NCI-H2227 treated with DMSO at 0.1 percent for 48 hours (cell line): ENCODE measurements at regions not wholly inside any gene's neighbourhood (a gene's known extent, or its start where the extent isn't known, plus 50 kb on each side); places are given as distances from the start of the nearest gene placed in this dataset.

Experiments
- DNase-seq: peaks from one replicate; lab custom pipeline; 2025; lab: John Stamatoyannopoulos, UW

DNA sequence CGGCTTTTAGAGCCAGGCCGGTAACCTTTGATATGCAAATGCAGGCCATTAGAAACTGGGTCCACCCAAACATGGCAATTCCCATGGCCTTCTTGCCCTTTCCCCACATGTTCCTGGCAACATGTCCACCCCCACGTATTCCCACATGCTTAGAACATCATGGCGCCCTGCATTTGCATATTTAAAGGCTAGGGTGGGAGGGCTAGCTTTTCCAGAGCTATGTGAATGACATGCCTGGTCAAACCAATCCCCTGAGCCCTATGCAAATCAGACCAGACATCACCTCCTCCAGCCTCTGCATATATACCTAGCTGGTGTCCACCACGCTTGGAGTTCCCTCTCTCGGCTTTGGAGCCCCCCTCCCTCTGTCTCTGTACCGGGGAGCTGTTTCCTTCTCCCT is 481.9 kb downstream of the CDH2 start:
- no peak for DNase-seq

DNA sequence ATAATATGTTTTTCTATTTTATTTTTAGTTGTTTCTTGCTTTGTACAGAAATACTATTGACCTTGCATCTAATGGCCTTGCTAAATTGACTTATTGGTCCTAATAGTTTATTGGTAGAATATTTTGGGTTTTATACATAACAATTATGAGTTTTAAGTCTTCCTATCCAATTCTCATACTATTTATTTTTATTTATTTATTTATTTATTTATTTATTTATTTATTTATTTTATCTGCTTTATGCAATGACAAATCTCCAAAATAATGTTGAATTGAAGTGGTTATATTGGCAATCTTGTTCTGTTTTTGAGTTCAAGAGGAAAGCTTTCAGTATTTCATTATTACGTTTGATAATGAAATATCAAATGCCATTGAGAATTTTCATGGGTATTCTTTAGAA is 488.3 kb downstream of the CDH2 start:
- DNase-seq = no peak

DNA sequence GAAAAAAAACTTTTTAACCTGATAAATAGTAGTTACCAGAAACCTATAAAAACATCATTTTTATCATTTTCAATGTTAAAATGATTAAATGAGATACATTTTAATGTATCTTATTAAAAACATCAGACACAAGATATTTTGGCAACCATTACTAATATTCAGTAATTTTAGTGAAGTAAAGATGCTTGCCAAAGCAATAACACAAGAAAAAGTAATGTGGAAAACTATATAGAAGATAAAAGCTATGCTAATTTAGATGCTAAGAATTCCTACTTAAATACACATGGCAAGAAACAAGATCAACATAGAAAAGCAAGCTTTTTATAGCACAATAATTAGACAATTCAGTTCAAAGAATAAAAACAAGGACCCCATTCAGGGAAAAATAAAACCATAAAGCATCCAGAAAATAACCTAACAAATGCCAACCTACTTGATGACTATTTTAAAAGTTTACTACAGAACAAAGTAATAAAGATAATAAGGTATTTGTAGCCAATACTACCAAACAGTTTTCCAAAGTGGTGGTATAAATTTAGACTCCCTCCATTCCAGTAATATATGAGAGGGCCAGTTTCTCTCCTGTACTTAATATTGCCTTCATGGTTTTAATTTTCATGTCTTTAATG is 489.5 kb downstream of the CDH2 start:
- DNase-seq = no peak

DNA sequence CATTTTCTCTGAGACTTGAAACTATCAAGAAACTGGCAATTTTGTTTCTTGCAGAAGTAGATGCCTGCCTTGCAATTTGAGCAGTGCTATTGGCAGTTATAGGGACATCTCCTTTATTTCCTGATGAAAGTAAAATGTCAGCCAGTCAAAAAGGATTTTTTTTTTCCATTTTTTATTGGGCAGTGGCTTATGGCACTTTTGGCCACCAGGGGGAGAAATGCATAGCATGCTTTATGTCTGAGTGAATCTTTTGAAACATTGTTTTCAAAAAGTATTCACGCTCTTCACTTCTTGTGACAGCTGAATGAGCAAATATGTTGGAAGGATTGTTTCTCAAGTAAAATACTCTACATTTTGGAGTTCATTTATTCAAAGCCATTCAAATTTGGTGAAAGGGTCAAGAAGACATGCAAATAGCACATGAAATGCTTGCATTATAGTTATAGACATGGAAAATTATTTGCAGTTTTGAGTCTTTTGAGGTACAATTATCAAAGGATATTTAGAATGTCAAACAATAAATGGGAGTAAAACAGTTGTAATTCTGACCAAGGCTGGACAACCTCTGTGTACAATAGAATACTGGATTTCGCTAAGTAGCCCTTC is 491.0 kb downstream of the CDH2 start:
- no peak for DNase-seq

DNA sequence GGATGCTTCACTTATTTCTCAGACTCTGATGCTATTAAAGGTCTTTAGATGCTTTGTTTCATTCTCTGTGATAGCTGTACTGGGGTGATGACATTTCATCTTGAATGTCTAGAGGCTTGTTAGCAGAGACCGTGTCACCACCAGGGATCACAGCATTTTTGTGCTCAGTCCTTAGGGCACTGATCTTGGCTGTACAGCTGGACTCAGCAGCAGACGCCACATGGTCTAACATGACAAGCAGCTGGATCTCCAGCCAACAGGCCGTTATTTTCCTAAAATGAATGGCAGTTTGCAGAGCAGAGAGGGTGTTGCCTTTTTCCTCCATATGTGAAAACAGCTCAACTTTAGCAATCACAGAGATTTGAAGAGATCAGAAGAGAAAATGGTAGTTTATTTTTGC is 491.8 kb downstream of the CDH2 start:
- no peak for DNase-seq

DNA sequence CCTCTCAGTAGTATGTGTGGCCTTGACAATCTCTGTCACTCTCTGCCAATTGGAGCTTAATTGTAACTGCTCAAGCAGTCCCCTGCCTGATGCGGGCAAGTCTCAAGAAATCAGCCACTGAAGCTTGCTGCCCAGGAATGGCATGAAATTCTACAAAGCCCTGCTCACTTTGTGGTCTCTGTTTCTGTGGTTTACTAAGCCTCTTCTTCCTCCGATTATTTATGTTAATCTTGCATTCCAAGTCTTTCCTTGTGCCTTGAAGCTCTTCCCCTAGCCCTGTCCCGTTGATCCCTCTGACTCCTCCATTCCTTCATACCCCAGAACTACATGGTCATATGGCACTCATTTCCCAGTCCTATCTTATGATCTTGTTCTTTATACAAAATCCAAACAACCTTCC is 489.3 kb upstream of the CHST9 start:
- DNase-seq = no peak

DNA sequence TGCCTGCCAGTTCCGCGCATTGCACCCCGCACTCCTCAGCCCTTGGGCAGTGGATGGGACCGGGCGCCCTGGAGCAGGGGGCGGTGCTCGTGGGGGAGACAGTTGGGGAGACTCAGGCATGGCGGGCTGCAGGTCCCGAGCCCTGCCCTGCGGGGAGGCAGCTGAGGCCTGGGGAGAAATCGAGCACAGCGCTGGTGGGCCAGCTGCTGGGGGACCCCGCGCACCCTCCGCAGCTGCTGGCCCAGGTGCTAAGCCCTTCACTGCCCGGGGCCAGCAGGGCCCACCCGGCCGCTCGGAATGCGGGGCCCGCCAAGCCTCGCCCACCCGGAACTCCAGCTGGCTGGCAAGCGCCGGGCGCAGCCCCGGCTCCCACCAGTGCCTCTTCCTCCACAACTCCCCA is 488.8 kb upstream of the CHST9 start:
- DNase-seq = no peak

DNA sequence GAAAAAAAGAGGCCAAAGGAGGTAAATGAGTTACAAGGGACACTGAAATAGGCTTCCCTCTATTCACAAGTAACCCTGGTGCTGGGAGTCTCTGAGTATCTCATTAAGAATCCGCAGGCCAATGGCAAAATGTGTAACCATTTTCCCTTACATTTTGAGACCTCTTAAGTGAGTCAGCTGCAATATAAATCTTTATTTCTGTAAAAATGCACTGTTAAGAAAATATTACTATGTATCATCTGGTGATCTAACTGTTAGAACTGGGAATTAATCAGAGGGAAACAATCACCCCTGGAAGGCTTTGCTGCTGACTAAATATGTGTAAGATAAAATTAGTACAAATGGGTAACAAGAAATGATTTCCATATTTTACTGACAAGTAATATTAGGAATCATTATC is 483.1 kb upstream of the CHST9 start:
- DNase-seq = no peak

DNA sequence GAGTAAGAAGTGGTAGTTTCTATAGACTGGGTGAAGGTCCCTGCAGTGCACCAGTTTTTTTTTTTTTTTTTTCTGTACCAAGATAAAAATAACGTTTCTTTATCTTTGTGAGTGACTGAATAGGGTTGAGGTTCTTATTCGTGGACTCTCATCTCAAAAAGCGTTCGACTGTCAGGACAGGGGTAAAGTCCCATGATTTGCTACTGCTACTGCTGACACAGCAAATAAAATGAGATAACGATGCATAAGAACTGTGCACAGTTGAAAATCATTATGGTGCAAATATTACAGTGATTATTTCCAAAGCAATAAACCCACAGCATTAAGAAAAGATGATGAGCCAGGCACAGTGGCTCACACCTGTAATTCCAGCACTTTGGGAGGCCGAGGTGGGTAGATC is 482.0 kb upstream of the CHST9 start:
- DNase-seq = no peak

DNA sequence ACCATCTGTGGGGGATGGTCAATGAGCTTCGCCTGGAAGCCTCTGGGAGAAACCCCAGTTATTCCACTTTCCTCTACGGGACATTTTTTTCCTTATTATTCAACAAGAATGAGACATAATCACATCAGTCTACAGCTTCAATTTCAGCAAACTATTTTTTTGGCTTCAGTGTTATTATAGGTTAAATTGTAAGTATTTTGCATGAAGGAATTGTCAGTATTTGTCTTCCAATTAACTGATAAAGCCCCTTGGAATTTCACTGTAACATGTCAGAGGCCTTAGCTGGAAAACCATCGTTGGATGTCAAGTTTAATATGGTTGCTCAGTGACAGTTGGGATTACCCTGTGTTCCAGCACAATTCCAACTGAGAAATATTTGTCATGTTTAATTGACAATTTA is 480.9 kb upstream of the CHST9 start:
- no peak for DNase-seq

DNA sequence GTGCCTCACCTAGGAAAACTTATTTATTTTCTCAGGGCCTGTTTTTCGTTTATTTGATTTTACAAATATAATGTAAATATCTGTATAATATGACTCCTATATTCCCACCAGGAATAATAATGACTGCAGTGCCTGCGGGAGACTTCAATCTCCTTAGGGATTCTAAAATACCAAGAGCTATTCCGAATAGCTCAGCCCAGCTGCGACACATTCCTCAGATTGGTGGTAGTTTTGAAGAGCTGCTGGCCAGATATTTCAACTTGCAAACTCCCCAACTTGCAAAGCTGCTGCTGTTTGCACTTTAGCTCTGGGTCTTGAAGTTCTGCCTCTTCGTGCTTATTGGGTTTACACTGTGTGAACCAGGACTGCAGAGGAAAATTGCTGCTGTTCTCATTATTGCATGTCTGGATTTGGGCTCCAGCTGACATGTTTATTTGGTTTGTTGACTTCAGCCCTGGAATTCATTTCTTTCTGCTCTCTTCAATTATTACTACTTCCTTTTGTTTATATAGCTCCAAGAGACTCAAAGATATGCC is 480.2 kb upstream of the CHST9 start:
- DNase-seq = no peak

DNA sequence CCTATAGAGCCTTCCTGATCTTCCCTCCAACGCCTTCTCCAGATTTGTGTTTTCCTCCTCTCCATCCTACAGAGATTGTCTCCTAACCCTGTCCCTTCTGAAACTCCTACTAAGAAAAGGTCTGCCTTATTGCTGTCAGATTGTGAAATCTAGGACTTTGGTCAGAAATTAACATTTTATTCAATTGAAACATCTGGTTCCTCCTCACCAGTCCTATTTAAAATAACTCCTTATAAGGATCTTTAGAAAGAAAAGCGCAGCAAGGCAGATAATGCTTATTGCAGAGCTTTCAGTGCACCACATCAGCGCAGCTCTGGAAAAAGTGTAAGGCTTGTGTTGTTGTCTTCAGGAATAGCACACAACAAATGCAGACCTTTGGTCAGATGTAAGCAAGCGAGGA is 477.8 kb upstream of the CHST9 start:
- DNase-seq = no peak

DNA sequence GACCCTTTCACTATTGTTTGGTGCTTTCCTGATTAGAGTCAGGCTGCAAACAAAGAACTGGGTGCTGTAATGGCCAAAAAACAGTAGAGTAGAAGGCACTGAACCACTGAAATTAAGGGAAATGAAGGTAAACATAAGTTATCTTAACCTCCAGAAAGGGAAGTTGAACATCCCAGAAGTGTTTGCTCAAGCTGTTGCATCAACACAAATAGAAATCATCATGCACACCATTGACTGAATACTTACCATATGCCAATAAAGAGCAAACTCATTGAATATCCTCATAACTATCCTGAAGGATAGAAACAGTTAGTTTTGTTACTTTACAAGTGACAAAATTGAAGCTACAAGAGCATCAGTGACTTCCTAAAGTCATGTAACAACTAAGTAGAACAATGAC is 477.4 kb upstream of the CHST9 start:
- DNase-seq = no peak

DNA sequence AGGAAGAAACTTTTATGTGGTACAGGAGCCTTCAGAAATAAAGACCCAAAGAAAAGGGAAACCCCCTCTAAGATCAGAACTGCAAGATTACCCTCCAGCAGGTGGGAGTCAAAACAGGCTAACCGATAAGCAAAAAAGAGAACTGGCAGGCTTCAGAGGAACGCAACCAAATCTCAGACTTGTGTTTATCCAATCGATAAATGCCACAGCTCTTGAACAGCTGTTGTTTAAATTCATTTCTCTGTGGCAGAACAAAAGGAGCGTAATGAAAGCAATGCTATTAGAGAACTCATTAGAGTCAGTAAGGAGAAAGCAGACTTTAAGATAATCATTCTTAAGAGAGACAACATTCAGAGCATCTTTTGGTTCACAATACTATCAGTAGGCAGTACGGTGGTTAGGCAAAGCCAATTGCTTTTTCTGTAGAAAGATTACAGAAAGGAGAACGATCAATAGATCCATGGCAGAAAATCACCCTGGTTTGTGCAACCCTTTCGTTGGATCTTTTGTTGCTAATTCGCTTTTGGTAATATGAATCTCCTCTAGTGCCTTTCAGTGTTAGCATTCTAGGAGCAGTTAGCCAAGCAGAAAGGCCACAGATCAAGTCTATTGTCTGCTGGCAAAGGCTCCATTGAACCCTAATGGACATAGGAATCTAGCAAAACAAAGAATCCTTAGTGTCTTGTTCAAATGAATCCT is 476.4 kb upstream of the CHST9 start:
- peak; percentile 63 for DNase-seq

DNA sequence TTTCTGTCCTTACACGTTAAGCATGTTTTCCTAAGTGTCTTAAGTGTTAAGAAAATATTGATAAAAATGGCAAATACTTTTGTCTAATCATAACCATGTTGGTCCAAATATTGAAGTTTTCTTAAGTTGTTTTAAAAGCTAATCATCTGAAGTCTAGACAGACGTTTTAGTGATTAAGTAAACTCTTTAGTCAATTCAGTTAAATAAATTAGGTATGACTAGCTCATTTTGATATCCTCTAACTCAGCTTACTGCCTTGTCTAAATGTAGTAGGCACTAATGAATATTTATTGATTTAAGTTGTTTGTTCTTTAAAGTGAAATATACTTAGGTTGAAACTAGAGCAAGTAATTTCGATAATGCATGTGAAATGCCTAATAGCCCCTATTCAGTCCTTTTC is 471.8 kb upstream of the CHST9 start:
- DNase-seq = no peak

DNA sequence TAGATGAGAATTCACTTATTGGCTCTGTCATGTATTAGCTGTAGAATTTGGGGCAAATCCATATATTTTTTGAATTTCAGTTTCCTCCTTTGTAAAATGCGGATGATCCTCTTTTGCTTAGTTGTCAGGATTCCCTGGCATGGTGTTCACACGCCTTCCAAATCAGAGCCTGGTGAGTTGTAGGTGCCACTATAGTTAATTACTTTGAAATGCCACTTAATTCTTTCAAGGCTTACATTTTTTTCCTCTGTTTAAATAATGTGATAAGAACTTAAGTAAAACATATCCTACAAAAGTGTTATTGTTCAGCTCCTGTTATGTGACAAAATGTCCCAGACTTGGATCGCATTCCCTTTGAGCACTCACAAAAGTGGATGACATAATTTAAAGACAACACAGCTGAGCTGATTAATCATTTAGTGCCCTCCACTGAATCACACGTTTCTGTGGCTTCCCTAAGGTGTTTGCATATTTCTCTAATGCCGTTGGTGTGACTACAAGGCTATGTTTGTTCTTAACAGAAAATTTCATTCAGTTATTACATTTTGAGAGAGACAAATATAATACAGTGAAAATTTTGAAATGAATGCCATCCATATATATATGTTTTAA is 471.2 kb upstream of the CHST9 start:
- no peak for DNase-seq

DNA sequence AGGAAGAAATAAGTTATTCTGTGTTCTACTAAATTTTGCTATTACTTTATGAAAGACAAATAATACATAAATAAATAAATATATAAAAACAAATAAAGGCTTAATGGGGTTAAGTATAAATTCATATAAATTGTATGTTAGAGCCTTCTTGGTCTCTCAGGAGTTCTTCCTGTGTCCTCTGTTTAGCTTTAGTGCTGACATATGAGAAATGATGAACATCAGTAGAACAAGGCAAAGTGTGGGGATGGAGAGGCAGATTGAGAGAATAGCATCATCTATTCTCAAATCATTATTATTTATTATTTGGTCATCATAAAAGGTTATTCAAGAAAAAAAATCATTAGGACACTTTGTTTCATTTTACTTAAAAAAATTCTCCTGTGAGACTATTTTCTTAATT is 468.1 kb upstream of the CHST9 start:
- DNase-seq = no peak

DNA sequence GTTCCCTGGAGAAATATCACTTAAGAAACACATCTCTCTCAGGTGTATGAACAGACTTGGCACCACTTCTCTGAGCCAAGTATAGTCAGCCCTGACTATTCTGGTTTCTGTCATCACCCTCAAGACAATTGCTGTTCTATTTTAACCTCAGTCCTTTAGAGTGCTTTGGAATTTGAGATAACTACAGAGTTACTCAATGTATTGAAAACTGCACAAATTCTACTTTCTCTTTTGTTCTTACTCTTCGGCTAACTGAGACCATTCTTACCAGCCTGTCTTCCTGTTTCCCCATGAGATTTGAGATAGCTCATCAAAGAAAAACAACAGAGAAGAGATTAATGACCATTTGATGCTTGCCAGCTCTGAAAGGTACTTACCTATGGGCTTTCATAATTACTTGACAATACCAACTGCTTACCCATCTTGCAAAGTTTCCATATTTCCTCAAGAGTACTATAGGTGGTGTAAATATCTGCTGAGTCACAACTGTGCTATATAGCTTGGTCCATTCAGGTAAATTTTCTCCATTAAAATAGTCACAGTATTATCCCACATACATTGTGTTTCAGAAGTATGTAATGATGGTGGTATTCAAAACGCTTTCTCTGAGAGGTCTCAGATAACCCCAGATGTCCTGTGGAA is 467.5 kb upstream of the CHST9 start:
- no peak for DNase-seq

DNA sequence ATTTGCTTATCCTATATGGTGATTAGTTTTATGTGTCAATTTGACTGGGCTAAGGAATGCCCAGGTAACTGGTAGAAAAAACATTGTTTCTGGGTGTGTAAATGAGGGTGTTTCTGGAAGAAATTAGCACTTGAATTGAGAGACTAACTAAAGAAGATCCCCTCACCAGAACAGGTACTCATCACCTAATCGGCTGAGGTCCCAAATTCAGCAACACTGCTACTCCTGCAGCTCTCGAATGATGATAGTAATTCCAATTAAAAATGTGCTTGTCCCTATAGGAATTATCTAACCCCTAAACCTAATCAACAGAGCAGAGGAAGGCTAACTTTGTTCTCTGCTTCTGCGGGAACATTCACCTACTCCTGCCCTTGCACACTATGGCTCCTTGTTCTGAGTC is 464.5 kb upstream of the CHST9 start:
- no peak for DNase-seq

DNA sequence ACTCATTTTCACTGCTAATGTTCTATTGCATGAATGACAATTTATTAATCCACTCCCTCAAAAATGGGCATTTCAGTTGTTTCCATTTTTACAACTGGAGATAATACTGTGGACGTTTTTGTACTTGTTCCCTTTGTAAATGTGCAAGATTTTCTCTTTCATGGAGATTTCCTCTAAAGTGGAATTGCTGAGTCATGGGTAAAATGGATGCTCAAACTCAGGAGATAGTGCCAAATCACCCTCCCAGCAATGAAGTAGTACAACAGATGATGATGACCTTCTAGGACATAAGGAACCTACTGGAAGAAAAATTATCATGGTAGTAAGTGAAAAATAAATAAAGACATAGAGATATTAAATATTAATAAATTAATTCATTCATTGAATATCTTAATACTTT is 460.8 kb upstream of the CHST9 start:
- DNase-seq = no peak

DNA sequence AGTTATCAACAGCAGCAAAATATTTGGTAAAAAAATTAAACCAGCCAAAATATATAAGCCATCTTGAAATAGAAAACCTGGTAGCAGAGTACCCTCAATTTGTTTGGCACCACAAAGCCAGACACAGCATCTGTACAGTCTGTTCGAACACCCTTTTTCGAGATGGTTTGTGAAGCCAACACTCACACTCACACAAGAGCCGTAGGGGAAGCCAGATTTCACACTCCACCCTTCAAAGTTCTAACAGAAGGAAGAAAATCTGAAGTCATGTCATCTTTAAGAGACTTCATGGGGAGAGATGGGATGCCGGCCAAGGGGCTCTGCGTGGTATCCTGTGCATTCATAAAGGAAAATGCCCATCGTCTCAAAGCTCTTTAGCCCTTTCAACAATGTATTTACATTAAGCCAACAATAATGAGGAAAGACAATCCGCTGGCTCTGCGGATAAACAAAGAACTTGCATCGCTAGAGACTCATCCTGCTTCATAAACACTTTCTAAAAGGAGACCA is 451.5 kb upstream of the CHST9 start:
- peak; percentile 27 for DNase-seq

DNA sequence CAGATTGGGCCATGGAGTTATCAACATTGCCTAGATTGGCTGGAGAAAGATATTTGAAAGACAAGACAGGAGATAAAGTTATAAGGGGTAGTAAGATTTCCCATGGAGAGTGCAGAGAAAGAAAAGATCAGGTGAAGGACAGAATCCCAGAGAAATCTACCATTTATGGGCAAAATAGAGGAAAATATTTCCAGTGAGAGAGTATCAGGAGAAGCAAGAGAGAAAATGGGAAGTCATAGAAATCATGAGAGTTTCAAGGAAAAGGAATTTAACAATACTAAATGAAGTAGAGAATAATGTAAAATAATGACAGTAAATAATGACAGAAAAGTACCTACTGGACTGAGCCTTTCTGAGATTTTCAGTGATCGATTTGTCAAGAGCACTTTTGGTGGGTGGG is 447.6 kb upstream of the CHST9 start:
- peak; percentile 49 for DNase-seq
